ENCODE measurements at regions not wholly inside any gene's neighbourhood (a gene's known extent, or its start where the extent isn't known, plus 50 kb on each side); places are given as distances from the start of the nearest gene placed in this dataset.

DNA sequence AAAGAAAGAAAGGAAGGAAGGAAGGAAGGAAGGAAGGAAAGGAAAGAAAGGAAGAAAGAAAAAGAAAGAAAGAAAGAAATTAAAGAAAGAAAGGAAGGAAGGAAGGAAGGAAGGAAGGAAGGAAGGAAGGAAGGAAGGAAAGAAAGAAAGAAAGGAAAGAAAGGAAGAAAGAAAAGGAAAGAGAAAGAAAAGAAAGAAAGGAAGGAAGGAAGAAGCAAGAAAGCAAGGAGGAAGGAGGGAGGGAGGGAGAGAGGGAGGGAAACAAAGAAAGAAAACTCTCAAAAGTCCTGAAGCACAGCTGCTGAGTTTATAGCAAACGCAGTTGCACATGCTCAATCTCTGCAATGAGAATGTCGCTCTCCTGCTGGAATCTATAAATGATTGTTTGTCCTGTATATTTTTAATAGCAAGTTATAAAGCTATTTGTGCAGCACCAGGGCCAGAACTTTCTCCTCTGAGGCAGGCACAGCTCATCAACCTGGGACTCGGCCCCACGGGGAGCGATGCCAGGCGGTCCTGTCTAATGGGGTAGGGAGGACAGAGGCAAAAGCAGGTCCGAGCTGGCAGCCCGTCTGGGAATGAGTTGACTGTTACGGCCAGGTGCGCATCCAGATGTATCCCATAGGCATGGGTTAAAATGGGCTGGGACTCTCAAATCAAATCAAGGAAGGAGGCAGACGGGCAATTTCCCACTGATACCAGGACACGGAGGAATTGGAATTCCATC, 118.0 kb upstream of the PFKP start:
- no peak for DNase-seq

DNA sequence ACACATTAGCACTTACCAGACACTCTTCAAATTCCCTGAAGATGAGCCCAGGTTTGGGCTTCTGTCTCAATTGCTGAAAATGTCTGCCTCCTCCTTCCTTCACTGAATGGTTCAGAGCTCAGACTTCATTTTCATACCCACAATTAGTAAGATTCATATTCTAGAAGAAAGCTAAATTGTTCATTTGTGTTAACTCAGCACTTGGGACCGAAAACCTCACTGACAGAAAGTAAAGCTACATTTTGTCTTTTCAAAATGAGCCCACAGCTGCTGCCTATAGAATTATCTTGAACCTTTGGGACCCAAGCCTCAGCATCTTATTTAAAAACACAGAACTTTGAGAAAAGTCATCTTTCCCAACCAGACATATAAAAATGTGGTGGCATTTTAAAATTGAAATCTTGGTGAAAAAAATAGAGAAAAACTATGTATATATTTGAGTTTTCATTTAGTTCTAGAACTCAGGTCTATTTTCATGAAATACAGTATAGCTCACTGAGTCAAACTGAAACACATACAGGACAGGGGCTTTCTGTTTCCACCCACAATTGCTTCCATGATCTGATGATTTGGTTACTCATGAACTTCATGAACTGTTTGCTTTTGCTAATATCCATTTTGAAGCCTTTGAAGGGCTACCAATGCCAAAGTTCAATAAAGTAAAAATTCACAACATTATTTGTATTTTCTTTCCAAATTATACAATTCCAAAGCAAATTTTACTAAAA, 119.1 kb upstream of the PFKP start:
- no peak for DNase-seq

DNA sequence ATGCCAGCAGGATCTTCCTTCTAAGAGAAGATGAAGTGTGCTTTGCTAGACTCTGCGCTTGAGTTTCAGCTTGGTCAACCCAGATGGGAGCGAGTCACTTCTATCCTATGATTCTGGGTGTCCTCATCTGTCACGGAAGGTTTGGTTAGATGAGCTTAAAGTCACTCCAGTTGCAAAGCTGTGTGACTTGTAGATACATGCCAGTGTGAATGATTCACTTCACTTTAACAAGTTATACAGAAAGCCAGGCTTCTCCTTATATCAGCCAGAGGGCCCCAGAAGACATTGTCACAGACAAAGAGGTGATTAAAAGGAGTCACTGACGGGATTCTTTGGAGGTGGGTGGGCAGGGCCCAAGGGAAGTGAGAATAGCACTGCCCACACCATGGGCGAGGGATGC, 122.6 kb upstream of the PFKP start:
- no peak for DNase-seq

DNA sequence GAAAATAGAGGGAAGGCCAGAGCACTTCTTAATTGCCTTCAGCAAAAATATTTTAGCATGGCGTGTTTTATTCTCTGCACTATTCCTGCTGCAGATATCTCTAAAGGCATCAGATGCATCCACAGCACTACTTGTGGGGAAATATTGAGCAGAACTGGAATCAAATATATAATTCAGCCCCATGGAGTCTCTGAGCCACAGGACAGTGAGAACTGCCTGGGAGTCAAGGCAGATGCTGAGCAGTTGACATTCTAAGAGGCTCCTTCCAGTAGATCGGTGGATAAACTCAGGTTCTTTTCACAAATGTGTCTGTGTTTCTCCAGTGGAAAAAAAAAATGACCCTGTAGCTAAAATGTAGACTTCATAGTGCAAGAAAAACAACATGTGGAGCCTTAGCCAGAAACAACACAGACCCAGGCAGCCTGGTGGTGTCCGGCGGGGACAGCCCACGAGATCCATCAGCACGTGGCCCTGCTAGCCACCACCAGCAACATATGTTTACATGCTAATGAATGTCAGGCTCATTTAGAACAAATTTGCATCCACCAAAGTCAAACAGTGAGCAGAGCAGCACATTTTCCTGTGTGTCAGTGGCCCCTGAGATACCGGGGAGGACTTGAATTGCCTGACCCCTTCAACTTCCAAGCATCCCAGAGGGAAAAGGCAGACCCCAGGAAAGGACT, 123.3 kb upstream of the PFKP start:
- no peak for DNase-seq

DNA sequence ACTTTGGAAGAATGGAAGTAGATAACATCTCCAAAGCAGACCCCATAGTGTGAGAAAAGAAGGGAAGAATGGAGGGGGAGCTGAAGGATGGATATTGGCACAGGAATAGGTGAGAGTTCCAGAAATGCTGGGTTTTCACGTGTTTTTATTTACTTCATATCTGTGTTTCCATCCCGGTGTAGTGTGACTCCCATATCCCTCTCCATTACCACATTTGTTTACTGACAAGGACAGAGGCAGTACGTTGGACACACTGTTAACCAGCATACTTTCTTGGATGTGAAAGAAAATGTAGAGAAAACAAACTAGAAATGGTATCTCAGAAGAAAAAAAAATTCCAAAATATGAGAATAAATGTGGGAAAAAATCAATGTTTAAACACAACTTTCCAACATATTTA, 124.4 kb upstream of the PFKP start:
- no peak for DNase-seq

DNA sequence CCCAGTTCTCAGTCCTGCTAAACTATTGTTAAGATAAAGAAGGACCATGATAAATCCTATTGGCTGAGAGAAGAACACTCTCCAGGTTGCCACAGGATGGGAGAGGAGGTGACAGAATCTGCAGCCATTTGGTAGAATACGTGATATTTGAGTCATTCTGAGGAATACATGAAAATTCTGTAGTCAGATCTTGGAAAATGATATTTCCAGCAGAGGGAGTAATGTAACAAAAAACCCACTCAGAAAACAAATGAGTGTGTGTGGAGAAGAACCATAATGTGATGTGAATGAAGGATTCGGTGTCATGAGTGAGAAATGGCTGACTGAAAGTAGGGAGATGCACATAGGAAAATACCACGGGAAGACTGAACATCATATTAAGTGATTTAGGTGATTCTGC, 128.5 kb upstream of the PFKP start:
- no peak for DNase-seq

DNA sequence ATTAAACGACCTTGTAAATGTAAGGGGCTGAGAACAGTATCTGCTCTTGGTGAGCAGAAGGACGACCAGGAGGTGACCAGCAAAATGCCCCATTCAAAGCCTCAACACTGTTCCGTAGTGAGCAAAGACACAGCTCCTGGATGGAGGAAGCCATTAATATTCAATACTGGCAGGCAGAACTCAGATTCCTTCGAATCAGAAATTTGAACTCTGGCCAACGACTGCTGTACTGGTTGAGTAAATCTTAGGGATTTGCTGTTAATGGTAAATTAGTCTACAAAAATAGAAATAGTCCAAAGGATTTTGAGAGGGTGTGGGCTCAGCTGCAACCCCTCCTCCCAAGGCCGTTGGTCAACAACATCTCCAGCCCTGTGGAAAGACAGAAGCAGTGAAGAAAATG, 130.5 kb upstream of the PFKP start:
- DNase-seq, result no peak

DNA sequence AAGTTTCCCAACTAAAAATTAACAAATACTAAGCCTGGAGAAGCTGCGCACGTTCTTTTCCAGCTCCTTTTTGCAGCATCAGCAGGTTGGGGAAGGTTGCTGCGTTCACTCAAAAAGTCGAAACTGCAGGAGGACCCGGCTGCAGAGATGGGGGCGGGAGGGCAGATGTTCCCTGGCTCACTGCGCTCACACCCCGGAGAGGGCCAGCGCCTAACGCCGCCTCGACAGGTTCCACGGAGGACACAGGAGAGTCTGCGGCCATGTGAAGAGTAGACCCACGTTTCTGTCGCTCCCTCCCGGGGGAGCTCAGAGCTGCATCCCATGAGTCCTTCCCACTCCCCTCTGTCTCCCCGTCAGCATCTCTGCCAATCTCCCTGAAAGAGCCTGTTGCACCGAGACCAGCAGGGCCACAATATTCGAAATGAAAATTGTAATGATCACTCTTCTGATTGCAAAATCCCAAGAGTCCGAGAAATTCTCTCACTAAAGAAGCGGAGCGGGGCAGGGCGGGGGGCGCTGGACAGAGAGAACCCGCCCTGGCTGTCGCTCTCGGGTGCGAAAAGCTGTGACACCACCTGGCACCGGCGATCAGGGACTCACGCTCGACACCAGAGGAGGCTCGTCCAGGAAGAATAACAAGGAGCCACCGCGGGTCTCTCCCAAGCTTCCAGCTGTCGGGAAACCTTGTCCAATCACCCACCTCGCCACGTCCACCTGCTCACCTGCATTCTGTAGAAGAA, 131.5 kb upstream of the PFKP start:
- DNase-seq, result no peak

DNA sequence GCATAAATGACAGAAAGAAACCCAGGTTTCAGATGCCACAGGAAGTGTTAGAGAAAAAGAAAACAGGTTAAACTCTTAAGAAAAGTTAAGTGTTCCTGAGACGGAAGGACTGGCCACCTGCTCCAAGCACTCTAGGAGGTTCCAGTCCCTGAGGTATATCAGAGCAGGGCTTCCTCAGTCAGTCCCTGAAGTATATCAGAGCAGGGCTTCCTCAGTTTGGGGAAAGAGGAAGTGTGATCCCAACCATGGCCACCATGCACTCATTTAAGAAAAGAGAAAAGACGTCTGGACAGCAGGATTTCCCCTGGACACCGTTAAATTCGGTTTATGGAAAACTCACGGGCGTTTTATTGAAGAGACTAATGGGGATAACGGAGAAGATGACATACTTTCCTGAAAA, 133.4 kb upstream of the PFKP start:
- DNase-seq, result no peak

DNA sequence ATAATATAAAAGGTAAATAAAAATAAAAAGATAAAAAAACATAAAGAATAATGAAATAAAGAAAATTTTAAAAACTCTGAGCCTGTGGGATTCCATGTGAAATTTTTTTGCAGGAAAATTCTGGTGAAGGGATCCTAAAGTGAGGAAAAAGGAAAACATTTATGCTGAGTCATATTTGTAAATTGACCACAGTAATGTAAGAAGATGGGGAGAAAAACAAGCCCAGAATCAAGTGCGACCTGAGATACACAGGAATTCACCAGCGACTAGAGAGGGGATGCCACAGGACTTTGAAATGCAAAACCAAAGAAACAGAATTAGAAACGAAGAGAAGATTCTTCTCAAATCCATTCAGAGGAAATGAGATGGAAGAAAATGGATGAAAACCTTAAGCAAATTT, 133.8 kb upstream of the PFKP start:
- DNase-seq, result no peak

DNA sequence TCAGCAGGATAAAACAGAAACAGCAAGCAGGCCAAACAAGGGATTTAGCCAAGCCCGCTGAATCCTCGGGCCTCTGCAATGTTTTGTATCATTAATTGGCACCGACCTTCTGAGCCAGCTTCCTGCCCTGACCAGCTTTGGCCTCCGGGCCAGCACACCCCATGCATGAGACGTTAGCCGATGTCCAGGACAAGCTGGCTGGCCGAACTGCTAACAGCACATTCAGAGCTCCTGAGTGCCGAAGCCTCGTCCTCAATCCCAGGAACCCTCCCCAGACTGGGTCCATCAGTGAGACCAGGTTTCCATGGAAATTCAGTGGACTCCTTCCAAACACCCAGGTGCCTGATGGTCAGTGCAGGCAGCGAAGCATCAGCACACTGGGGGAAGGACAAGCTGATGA, 134.3 kb upstream of the PFKP start:
- DNase-seq, result no peak

DNA sequence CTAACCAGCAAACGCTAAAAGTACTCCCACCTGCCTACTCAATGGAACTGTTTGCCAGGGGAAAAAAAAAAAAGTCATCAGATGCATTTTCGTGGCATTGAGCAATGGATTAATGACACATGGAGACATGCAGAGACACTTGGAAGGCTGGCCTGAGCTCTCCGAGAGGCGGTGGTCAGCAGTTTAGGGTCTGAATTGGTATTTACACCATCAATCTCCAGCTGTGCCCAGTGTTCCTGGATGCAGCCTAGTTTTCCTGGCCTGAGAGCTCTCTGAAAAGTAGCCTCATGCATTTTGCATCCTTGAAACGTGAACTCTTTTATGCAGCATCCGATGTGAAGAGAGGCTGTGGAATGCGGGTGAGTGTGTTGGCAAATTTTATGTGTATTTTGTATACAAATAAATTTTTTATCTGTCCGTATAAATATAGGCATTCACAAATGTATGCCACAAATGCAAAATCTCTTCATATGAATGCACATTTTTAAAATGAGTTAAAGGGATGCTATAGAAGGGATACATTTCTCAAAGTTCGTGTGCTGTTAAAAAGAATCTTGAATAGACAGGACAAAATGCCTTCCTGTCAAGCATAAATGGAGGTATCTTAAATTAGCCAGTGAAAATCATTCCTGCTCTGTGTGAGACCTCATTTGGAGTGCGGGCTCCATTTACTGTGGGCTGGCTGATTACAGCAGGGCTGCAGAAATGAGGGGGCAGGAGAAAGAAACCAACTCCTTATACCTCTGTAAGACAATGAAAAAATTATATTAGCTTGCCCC, 137.7 kb upstream of the PFKP start:
- DNase-seq, result no peak

DNA sequence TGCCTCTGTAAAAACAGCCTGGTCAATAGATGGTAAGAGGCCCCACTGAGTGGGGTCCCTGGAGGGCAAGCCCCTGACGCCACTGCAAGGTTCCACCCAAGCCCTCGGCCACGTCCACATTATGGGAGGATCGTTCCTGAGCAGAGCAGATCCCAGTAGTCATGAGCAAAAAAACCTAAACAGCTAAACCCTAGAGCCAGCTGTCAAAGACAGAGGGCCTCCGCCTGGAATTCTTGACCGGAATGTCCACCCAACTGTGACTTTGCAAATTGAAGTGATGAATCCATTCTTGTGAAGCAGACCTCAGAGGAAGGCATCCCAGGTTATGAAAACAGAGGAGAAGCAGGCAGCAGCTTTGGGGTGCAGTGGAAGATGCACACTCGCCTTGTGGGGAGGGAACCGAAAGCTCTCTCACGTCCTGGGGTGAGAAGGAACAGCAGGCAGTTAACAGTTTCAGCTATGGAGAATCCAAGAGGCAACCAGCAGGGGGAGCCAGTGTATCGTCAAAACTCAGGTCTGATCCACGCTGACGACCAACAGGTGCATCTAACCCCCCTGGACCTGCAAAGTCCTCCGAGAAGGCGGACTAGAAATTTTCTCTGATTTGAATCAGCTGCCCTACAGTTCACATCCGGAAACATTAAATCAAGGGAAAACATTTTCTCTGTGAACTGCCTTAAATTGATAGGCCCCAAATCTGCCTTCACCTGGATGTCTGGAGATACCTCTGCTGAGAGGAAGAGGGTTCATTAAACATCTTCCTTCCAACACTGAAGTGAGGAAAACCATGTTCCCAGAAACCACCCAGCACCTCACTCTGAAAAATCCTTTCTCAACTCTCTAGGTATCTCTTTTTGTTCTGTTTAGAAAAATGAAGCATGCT, 139.1 kb upstream of the PFKP start:
- peak; percentile 77 for DNase-seq

DNA sequence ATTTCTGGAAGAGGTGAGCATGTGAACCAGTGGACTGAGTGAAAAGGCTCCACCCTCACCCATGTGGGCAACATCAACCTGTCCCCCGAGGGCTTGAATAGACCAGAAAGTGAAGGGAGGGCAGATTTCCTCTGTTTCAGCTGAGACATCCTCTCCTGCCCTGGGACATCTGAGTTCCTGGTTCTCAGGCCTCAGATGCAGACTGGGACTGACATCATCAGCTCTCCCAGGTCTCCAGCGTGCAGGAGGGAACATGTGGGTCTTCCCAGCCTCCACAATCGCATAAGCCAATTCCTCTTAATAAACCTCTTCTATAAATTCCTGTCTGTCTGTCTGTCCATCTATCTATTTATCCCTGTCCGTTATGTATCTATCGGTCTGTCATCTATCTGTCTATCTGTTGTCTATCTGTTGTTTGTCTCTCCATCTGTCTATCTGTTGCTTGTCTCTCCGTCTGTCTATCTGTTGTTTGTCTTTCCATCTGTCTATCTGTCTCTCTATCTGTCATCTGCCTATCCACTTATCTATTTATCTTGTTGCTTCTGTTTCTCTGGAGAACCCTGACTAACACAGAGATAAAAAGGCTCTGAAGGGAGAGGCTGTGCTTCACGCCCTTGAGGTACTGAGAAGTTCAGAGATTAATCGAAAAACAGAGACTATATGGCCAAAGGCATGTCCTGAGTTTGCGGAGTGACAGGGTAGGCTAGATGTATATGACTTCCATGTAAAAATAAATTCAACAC, 140.3 kb upstream of the PFKP start:
- DNase-seq, result no peak

DNA sequence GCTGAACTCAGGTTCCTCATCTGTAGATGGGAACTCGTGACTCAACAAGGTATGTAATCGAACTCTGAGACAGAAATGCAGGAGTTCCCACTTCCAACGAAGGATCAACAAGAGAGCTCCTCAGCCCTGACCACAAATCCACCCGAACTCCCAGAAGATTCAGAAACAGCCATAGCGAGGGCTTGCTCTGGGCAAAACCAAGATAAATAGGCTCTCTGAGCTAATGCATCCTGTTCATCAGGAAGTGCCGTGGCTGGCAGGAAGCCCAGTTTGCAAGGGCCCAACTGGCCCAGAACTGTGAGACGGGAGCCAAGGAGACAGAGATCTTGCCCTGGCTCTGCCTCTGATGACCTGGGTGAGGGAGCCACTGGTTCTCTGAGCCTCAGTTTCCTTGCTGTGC, 141.7 kb upstream of the PFKP start:
- no peak for DNase-seq

DNA sequence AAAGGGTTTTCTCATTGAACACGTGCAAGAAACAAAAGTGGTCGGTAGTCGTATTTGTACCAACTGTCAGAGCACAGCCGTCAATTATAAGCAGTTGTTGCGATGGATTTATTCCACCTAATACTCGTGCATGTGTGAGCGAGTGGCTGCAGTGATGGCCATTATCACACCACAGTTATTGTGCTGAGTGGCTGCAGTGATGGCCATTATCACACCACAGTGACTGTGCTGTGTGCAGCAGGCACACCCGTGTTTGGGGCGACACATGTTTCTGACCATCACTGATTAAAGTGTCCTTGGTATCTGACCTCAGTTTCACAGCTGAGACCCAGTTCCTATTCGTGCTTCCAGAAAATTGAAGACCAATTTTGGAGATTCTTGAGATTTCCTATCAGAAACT, 142.9 kb upstream of the PFKP start:
- no peak for DNase-seq

DNA sequence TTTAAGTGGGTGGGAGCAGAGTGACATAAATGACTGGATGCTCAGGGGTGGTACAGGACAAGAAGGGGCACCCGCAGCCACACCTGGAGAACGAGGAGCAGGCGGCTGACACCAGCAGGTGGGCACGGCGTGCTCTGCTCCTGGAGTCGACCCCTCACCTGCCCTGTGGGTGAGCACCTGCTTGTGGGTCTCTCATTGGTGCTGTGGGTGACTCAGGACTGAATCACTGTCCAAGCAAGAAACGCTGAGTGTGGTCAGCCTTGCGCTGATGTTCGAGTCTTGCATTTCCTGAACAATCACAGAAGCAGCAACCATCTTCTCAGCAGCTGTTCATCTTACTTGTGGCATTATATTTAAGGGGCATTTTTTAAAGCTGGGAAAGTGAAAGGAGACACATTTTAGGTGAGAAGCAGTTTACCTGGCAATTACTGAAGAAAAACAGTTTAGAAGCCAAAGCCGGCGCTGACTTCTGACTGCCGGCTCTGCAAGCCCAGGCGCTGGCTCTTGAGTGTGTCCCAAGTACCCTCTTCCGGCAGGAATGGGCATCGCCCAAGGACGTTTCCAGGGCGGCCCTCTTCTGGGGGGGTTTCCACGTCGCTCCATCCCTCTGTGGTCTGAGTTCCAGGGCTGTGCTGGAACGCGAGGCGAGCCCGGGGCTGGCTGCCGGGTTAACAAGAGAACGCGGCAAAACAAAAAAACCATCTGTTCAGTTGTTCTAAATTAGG, 145.2 kb upstream of the PFKP start:
- DNase-seq, result no peak

DNA sequence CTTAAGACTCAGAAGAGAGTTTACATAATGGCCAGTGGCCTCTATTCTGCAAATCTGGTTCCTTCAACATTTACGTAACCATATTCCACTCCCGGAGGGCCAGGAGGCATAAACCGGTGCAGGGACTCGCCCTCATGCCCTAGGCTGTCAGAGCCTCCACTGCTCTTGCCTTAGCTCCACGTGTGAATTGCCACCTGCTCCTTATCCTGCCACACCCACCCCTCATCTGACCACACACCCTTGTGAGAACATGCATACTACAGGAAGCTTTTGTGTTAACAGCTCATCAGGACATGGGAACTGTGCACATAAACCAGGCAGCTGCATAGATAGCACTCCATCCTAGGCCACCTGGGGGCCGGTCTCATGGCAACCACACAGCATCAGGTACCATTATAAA, 146.7 kb upstream of the PFKP start:
- no peak for DNase-seq

DNA sequence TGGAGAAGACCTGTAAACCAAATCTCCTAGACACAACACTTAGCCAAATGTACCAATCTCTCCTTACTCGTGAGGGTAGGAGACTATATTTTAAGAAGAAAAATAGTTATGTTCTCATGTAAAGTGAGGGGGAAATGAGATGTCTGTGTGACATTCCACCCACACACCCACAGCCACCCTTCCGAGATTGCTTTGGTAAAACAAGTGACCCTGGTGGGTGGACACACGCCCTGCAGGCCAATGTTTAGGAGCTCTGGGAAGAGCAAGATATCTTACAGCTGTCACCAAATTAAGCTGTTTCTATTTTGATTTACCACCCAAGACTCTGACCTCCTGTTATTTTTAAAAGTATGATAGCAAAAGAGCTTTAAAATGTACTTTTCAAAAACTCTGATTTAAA, 147.2 kb upstream of the PFKP start:
- no peak for DNase-seq

DNA sequence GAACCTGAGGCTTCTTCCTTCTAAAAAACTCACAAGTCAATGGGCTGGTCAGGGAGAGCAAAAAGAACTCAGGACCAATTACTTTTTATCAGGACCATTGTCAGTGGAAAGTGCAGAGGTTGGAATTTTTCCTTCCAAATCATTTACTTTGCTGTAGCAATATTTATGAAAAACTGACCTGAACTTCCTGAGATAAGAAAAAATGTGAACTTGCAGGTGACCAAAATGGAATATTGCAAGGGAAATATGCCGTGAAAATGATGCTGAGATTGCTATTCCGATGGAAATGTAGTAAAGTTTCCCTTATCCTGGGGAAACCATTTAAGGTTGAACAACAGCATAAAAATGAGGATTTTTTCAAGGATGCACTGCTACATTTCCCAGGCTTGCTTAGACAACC, 148.3 kb upstream of the PFKP start:
- DNase-seq, result no peak

Measured in activated CD4-positive, CD25-positive, alpha-beta regulatory T cell treated with anti-CD3 and anti-CD28 coated beads, Interleukin-2, amount 50 U/mL, for 72 hours (primary cell).